Body of pancreas (tissue), 4 donors: ENCODE measurements at regions not wholly inside any gene's neighbourhood (a gene's known extent, or its start where the extent isn't known, plus 50 kb on each side); places are given as distances from the start of the nearest gene placed in this dataset.

ENCODE experiments used
- ATAC-seq: fragments of 150-250 bp; one replicate; pipeline ENCODE4 v1.9.1; 2016
- DNase-seq, 4 donors: peaks; one replicate each; pipeline ENCODE4 v3.0.0-alpha.2; 2019
- H3K27ac ChIP-seq, 4 donors: fragments of 200-600 bp; sonication (generic); 1 replicate in 3 of 4; 2 replicates in 1 of 4; pipeline versions ENCODE4 v1.5.1 to v1.6.1; 2016 to 2019; ENCODE audit warnings: mild to moderate bottlenecking in 1 of 4, mixed read lengths in 1 of 4, moderate library complexity in 1 of 4
- H3K27me3 ChIP-seq, 2 donors: fragments of 200-600 bp; sonication (generic); one replicate each; pipeline ENCODE4 v1.6.0; 2016; ENCODE audit warnings: mild to moderate bottlenecking in 1 of 2
- H3K36me3 ChIP-seq, 2 donors: fragments of 200-600 bp; sonication (generic); replicated peaks in 1 of 2; 2 replicates each; pipeline ENCODE4 v1.5.1; 2016; ENCODE audit warnings: low read depth in 2 of 2; ENCODE audit not compliant: insufficient read depth in 1 of 2
- H3K4me1 ChIP-seq: fragments of 200-600 bp; sonication (generic); one replicate; pipeline ENCODE4 v1.6.0; 2016
- H3K4me3 ChIP-seq, 2 donors: fragments of 200-600 bp; sonication (generic); 1 replicate in 1 of 2; 2 replicates in 1 of 2; pipeline ENCODE4 v1.5.1; 2016 to 2019
- H3K9me3 ChIP-seq, 3 donors: fragments of 200-600 bp; sonication (generic); 1 replicate in 2 of 3; 2 replicates in 1 of 3; pipeline ENCODE4 v1.5.1; 2016
- CTCF ChIP-seq, 7 experiments: fragments of 450-650 bp in 4 of 7; fragments of 200-600 bp in 3 of 7; sonication (generic) in 3 of 7; IDR thresholded peaks; one replicate each; pipeline ENCODE4 v1.5.1; 2016 to 2019; ENCODE audit warnings: antibody characterized with exemption in 7 of 7
- POLR2A ChIP-seq, 3 donors: fragments of 450-650 bp; IDR thresholded peaks; one replicate each; pipeline ENCODE4 v1.6.1; 2016; ENCODE audit warnings: antibody characterized with exemption in 3 of 3, mild to moderate bottlenecking in 2 of 3
- WGBS, 2 donors: methylation state at CpG; one replicate each; pipeline ENCODE4 v1.1.5; 2017; 5-methylcytosine and 5-hydroxymethylcytosine counted together
- intact Hi-C: fragments of 100-400 bp; cut with DNase I; formaldehyde crosslinking; loops from one replicate; pipeline ENCODE4 v1.15.1; 2023

GRCh38 chr12:78441737-78442453 lies 422.7 kb upstream of the SYT1 start:
- TF ChIP-seq POLR2A (IDR thresholded peaks at IDR 0.05) (no peak), CTCF (IDR thresholded peaks at IDR 0.05) (no peak)
- peaks cover 0 to 4% (median 0%) of the 10 kb centered on the region in 3 donors for H3K9me3 ChIP-seq
- 20 to 38% methylated on average over 3 of the region's 3 CpGs for WGBS, 2 donors

GRCh38 chr12:78442454-78442801 lies 422.1 kb upstream of the SYT1 start:
- H3K27ac ChIP-seq: no peak overlapping the region
- ATAC-seq: no peak

More at GRCh38 chr12:78441737-78442453, 422.7 kb upstream of the SYT1 start:
- intact Hi-C loops: no loop called here
- H3K36me3 ChIP-seq: no peaks in the 10 kb centered on the region
- ATAC-seq: no peak
- no peaks in the 10 kb centered on the region for H3K4me1 ChIP-seq
- no peak overlapping the region for H3K4me3 ChIP-seq
- no peak overlapping the region for H3K27ac ChIP-seq
- no peaks in the 10 kb centered on the region for H3K27me3 ChIP-seq
- DNase-seq: no peak

GRCh38 chr12:78446555-78446954 lies 418.0 kb upstream of the SYT1 start:
- Histone ChIP-seq H3K36me3 (no peaks in the 10 kb centered on the region), H3K4me1 (no peaks in the 10 kb centered on the region), H3K27ac (no peak overlapping the region), H3K27me3 (no peaks in the 10 kb centered on the region), H3K9me3 (no peaks in the 10 kb centered on the region), H3K4me3 (no peak overlapping the region)
- DNase-seq (no peak), ATAC-seq (no peak)
- intact Hi-C loops: no loop called here
- 64 to 78% methylated on average over 2 of the region's 2 CpGs for WGBS, 2 donors
- no peak for TF ChIP-seq CTCF (IDR thresholded peaks at IDR 0.05)
- TF ChIP-seq POLR2A (IDR thresholded peaks at IDR 0.05): no peak

More at GRCh38 chr12:78442454-78442801, 422.1 kb upstream of the SYT1 start:
- WGBS, 2 donors: 8 to 9% methylated on average over 1 of the region's 1 CpG
- no peaks in the 10 kb centered on the region for H3K36me3 ChIP-seq
- H3K27me3 ChIP-seq: no peaks in the 10 kb centered on the region
- no peak overlapping the region for H3K4me3 ChIP-seq
- no peaks in the 10 kb centered on the region for H3K4me1 ChIP-seq
- H3K9me3 ChIP-seq: peaks cover 0 to 4% (median 0%) of the 10 kb centered on the region in 3 donors
- no peak for DNase-seq
- intact Hi-C loops: no loop called here
- TF ChIP-seq CTCF (IDR thresholded peaks at IDR 0.05) (no peak), POLR2A (IDR thresholded peaks at IDR 0.05) (no peak)

DNA sequence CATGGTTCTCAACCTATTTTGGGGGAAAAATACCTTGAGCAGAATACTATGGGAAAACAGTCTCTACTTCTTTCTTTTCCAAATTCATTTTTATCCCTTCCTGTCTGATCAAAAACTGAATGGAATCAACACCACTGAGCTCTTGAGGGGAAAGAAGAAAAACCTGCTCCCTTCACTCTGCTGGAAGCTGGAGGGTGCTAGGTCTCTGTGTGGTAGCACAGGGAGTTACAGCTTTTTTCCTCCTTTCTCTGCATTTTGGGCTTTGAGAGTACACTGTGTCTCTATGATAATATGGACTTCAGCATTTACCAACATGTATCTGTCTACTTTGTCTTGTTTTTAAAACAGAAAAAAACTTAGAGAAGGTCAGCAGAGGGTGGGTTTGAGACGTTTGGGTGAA lies 417.2 kb upstream of the SYT1 start:
- DNase-seq (no peak), ATAC-seq (no peak)
- Histone ChIP-seq H3K4me3 (no peak overlapping the region), H3K36me3 (no peaks in the 10 kb centered on the region), H3K4me1 (no peaks in the 10 kb centered on the region), H3K9me3 (no peaks in the 10 kb centered on the region), H3K27ac (no peak overlapping the region), H3K27me3 (no peaks in the 10 kb centered on the region)
- intact Hi-C loops: no loop called here
- TF ChIP-seq POLR2A (IDR thresholded peaks at IDR 0.05) (no peak), CTCF (IDR thresholded peaks at IDR 0.05) (no peak)
- 18 to 20% methylated on average over 1 of the region's 1 CpG for WGBS, 2 donors

GRCh38 chr12:78448692-78449091 lies 415.9 kb upstream of the SYT1 start:
- TF ChIP-seq CTCF (IDR thresholded peaks at IDR 0.05): no peak
- no peak for TF ChIP-seq POLR2A (IDR thresholded peaks at IDR 0.05)
- intact Hi-C loops: no loop called here
- Histone ChIP-seq H3K4me1 (no peaks in the 10 kb centered on the region), H3K9me3 (no peaks in the 10 kb centered on the region), H3K4me3 (no peak overlapping the region), H3K27ac (no peak overlapping the region), H3K36me3 (no peaks in the 10 kb centered on the region), H3K27me3 (no peaks in the 10 kb centered on the region)
- ATAC-seq (no peak), DNase-seq (no peak)
- 45 to 49% methylated on average over 2 of the region's 2 CpGs for WGBS, 2 donors
